AG04450 (cell line): ENCODE measurements at regions not wholly inside any gene's neighbourhood (a gene's known extent, or its start where the extent isn't known, plus 50 kb on each side); places are given as distances from the start of the nearest gene placed in this dataset.

Source experiments
- CTCF ChIA-PET: fragments of 300-600, 350-600 bp; formaldehyde crosslinking; extraction: SDS; loops from one replicate; lab custom pipeline; 2022; ENCODE audit warnings: antibody characterized with exemption, inconsistent platforms; lab: Charles Lee
- POLR2A ChIA-PET: fragments of 350-600 bp; formaldehyde crosslinking; extraction: SDS; loops from one replicate; lab custom pipeline; 2021; ENCODE audit warnings: antibody characterized with exemption, inconsistent platforms; lab: Yijun Ruan, JAX
- DNase-seq: peaks from one replicate; pipeline ENCODE4 v3.0.0-alpha.2; 2011; ENCODE audit warnings: low read depth, low spot score
- H3K27ac ChIP-seq: one replicate; pipeline ENCODE4 v1.5.1; 2012; ENCODE audit warnings: low read depth, low read length, control low read depth
- H3K27me3 ChIP-seq: one replicate; pipeline ENCODE4 v1.6.0; 2012; ENCODE audit warnings: low read length; ENCODE audit not compliant: control insufficient read depth, insufficient read depth
- H3K4me3 ChIP-seq: 2 replicates; pipeline ENCODE4 v1.5.1; 2011; ENCODE audit warnings: mild to moderate bottlenecking, low read depth, low read length, control low read depth
- H3K9me3 ChIP-seq: 2 replicates; pipeline ENCODE4 v1.5.1; 2012; ENCODE audit warnings: low read length; ENCODE audit not compliant: control insufficient read depth, insufficient read depth
- TF ChIP-seq, protein P1 (sequence below): IDR thresholded peaks from 2 replicates; pipeline ENCODE4 v1.5.1; 2011; ENCODE audit warnings: low read depth, low read length, control low read depth, inconsistent platforms

- TF ChIP-seq, protein P1, sequence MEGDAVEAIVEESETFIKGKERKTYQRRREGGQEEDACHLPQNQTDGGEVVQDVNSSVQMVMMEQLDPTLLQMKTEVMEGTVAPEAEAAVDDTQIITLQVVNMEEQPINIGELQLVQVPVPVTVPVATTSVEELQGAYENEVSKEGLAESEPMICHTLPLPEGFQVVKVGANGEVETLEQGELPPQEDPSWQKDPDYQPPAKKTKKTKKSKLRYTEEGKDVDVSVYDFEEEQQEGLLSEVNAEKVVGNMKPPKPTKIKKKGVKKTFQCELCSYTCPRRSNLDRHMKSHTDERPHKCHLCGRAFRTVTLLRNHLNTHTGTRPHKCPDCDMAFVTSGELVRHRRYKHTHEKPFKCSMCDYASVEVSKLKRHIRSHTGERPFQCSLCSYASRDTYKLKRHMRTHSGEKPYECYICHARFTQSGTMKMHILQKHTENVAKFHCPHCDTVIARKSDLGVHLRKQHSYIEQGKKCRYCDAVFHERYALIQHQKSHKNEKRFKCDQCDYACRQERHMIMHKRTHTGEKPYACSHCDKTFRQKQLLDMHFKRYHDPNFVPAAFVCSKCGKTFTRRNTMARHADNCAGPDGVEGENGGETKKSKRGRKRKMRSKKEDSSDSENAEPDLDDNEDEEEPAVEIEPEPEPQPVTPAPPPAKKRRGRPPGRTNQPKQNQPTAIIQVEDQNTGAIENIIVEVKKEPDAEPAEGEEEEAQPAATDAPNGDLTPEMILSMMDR = no peak
- no peaks in the 10 kb centered on the region for H3K27me3 ChIP-seq
- ChIA-PET POLR2A (no interaction called here), CTCF (no interaction called here)
- peaks cover 3% of the 10 kb centered on the region for H3K9me3 ChIP-seq
- H3K27ac ChIP-seq = no peak overlapping the region
- H3K4me3 ChIP-seq = no peak overlapping the region
- no peak for DNase-seq
Observed at GRCh38 chr17:73924114-73924908, 279.2 kb upstream of the RPL38 start.

GRCh38 chr17:73924909-73925186, 278.6 kb upstream of the RPL38 start:
- CTCF ChIA-PET = no interaction called here
- no peak overlapping the region for H3K4me3 ChIP-seq
- TF ChIP-seq, protein P1 = no peak
- DNase-seq = no peak
- no peak overlapping the region for H3K27ac ChIP-seq
- no peaks in the 10 kb centered on the region for H3K27me3 ChIP-seq
- POLR2A ChIA-PET = no interaction called here
- peaks cover 3% of the 10 kb centered on the region for H3K9me3 ChIP-seq

- DNase-seq = no peak
- Histone ChIP-seq H3K9me3 (peaks cover 10% of the 10 kb centered on the region), H3K27me3 (no peaks in the 10 kb centered on the region), H3K27ac (no peak overlapping the region), H3K4me3 (no peak overlapping the region)
- TF ChIP-seq, protein P1 = no peak
- ChIA-PET POLR2A (no interaction called here), CTCF (no interaction called here)
Observed at GRCh38 chr17:73929860-73930430, 273.5 kb upstream of the RPL38 start.

- Histone ChIP-seq H3K27ac (no peak overlapping the region), H3K4me3 (no peak overlapping the region), H3K27me3 (no peaks in the 10 kb centered on the region), H3K9me3 (peaks cover 10% of the 10 kb centered on the region)
- no peak for DNase-seq
- TF ChIP-seq, protein P1 = no peak
- ChIA-PET POLR2A (no interaction called here), CTCF (no interaction called here)
Observed at GRCh38 chr17:73932216-73932749, 271.2 kb upstream of the RPL38 start.

GRCh38 chr17:73933164-73933766, 270.2 kb upstream of the RPL38 start:
- no peak for DNase-seq
- ChIA-PET POLR2A (no interaction called here), CTCF (no interaction called here)
- TF ChIP-seq, protein P1 = no peak
- Histone ChIP-seq H3K4me3 (no peak overlapping the region), H3K27me3 (no peaks in the 10 kb centered on the region), H3K27ac (no peak overlapping the region), H3K9me3 (peaks cover 10% of the 10 kb centered on the region)
